VCaP (cell line): ENCODE measurements at regions not wholly inside any gene's neighbourhood (a gene's known extent, or its start where the extent isn't known, plus 50 kb on each side); places are given as distances from the start of the nearest gene placed in this dataset.

Source experiments
- H3K27ac ChIP-seq: fragments of 450-650 bp; 2 replicates; pipeline ENCODE4 v1.5.1; 2017
- CTCF ChIP-seq: fragments of 450-650 bp; conservative IDR thresholded peaks from 2 replicates; pipeline ENCODE4 v1.5.1; 2017; ENCODE audit warnings: mild to moderate bottlenecking, moderate library complexity

GRCh38 chr12:47414511-47414910, 291.3 kb downstream of the RPAP3 start:
- no peak for TF ChIP-seq CTCF
- no peak overlapping the region for H3K27ac ChIP-seq

- no peak for TF ChIP-seq CTCF
- H3K27ac ChIP-seq, result no peak overlapping the region
Measured at GRCh38 chr12:47413806-47414205, 292.0 kb downstream of the RPAP3 start.

- no peak for TF ChIP-seq CTCF
- no peak overlapping the region for H3K27ac ChIP-seq
Measured at GRCh38 chr12:47412601-47413236, 293.1 kb downstream of the RPAP3 start.

GRCh38 chr12:47411966-47412365, 293.9 kb downstream of the RPAP3 start:
- TF ChIP-seq CTCF, result no peak
- H3K27ac ChIP-seq, result no peak overlapping the region

- H3K27ac ChIP-seq, result no peak overlapping the region
- no peak for TF ChIP-seq CTCF
Measured at GRCh38 chr12:47410862-47411261, 295.0 kb downstream of the RPAP3 start.

- TF ChIP-seq CTCF, result no peak
- no peak overlapping the region for H3K27ac ChIP-seq
Measured at GRCh38 chr12:47410383-47410782, 295.4 kb downstream of the RPAP3 start.

- no peak for TF ChIP-seq CTCF
- H3K27ac ChIP-seq, result no peak overlapping the region
Measured at GRCh38 chr12:47409310-47409987, 296.4 kb downstream of the RPAP3 start.
